GM19023 (cell line): ENCODE measurements at regions not wholly inside any gene's neighbourhood (a gene's known extent, or its start where the extent isn't known, plus 50 kb on each side); places are given as distances from the start of the nearest gene placed in this dataset.
"Not testable (repeated sequence)": the region's sequence is repeated elsewhere in the genome, so short reads cannot be mapped to it uniquely, and the experiment has no call there.

Source experiments
- ATAC-seq: cut with Tn5 transposase; IDR thresholded peaks from one replicate; pipeline ENCODE4 v1.9.1; 2021; ENCODE audit warnings: mild to moderate bottlenecking, moderate library complexity; ENCODE audit not compliant: unreplicated experiment

DNA sequence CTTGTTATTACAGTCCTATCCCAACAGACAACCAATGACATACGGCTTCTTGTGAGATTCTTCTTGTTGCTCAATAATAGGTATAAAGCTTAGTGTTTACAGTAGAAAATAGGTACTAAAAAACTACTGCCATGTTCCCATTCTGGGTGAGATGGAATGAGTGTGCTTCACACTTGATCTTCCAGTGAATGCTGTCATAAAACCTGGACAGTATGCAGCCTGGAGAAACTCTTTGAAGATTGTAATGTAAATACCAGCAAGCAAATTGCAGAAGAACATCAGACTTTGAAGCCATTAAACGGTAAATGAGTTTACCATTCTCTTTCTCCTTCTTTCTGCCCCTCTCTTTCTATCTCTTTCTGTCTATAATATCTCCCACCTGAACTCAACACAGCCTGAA lies 663.7 kb upstream of the COBL start:
- no peak for ATAC-seq

- ATAC-seq: no peak
Observed at GRCh38 chr7:51977913-51978312, 661.3 kb upstream of the COBL start.

DNA sequence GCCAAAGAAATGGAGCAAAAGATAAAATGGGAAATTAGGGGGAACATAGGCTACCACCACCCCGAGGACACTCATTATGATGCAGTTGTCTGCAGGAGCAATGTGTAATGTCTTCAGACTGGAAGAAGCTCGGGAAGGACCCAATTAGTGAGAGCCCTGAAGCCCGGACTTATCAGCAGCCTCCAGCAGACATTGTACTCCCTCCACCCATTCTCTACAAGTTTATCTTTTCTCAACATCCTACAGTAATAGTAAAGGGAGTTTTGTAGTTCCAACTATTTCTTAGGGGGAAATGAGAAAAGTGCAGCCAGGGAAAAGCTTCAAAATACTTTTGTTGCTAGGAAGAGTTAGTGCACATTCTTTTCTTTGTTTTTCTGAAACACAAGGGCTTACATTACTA lies 657.3 kb upstream of the COBL start:
- no peak for ATAC-seq

DNA sequence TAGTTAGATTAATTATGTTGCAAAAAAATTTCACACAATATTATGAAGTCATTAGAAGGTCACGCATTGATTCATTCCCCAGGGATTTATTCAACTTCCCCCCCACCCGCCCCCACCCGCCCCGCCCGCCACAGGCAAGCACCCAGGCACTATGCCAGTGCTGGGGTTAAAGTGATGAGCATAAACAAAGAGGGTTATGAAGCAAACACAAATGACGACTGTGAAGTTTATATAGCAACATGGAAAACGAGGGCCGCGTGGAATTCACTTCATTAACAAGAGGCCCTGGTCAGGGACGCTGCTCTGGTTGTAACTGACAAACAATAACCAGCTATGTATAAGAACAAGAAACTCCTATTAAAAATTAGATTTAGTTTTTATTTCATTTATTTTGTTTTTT lies 656.5 kb upstream of the COBL start:
- no peak for ATAC-seq

- ATAC-seq: no peak
Observed at GRCh38 chr7:51970961-51971665, 654.5 kb upstream of the COBL start.

DNA sequence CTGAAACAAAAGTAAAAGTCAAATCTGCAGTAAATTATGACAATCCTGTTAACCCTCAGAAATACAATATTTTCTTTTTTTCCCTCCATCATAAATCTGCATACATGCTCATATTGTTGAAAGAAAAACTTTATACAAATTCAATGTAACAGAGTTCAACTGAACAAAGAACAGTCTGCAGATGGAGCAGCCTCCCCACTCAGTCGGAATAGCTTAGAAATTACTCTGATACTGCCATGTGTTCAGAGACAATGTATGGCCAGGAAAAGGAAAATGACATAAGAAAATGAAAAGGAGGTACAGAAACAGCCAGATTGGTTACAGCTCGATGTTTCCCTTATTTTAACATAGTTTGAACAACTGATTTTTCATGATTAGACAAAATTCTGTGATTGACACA lies 651.9 kb upstream of the COBL start:
- no peak for ATAC-seq

DNA sequence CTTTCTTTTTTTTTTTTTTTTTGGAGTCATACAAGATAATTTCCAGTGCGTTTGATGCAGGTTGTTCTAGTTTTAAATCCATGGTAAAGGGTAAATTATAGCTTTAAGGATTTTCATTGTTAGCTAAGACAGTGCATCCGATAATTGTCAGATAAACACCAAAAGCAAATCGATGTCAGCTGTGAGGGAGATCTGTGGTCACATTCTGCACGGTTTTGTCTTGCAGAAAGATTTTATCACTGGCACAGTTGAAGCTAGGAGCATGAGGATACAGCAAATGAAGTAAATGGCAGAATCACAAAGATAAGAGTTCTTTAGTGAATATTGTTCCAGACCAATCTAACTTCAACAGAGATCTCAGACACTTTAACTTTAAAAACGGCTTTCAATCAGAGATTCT lies 648.8 kb upstream of the COBL start:
- no peak for ATAC-seq

- ATAC-seq: no peak
Observed at GRCh38 chr7:51961804-51962203, 645.2 kb upstream of the COBL start.

DNA sequence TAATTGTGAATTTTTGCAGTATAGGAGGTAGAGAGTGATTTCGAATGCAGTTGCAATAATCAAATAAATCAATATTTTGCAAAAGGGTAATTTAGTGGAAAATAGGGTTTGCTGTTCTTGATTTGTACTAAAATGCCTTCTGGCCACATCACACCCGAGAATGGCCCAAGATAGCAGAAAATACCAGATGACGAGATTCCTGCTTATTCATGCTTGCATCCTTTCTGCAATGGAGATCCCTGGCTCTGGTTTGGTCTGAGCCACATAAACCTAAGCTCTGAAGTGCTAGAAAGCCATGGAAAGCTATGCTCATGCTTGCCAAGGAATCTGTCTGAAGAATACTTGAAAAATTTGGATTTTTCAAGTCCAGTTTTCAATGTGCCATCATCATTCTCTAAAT lies 634.2 kb upstream of the COBL start:
- ATAC-seq: no peak

DNA sequence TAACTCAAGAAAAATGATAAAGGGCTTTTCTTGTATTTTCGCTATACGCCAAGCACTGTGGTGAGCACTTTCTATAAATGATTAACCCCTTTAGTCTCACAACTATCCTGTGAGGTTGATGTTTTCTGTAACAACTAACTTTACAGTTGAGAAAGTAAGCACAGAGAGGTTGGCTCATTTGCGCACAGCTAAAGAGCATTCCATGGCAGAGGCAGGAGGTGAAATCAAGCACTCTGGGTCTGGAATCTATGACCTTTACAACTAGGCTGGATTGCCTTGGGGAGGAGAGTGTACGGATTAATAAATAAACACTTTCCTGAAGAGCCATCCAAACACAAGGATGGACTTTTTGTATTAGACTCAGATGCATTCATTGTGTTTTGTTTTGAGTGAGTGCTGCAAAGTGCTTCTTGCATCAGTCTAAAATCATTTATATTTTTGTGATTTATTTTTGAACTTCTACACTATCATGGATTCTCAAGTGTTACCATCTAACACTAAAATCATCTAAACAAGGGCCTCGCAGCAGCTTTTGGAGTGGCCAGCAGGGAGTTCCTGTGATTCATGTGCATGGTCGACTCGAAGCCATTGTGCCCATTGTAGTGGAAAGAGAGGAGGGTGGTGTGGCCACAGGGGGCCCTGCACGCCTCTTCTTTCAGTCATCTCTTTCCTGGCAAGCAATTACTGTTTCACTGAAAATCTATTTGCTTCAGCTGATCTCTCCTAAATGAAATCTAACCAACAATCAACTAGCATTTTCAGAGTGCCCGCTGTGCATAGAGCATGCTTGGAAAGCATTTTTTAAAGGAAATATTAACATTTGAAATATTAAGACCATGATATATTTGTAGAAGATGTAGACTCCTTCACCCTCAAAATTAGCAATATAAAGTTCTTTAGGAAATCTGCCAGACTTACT lies 633.4 kb upstream of the COBL start:
- no peak for ATAC-seq

DNA sequence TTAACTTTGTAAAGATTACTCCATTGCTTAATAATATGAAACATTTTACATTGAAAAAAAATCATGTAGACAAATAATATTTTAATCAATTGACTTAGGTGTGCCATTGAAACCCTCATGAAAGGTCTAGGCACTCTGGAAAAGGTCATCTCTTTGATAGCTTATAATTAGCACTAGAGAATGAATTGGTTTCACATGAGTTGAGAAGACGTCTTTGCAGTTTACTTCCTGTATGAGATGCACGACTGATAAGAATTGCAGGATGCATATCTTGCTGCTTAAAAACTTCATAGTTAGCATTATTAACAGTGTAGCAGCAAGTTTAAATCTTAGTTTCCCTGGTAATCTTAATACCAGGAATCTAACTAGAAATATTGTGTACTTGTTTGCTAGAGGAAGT lies 614.2 kb upstream of the COBL start:
- no peak for ATAC-seq

GRCh38 chr7:51929818-51930217 lies 613.2 kb upstream of the COBL start:
- ATAC-seq: no peak

DNA sequence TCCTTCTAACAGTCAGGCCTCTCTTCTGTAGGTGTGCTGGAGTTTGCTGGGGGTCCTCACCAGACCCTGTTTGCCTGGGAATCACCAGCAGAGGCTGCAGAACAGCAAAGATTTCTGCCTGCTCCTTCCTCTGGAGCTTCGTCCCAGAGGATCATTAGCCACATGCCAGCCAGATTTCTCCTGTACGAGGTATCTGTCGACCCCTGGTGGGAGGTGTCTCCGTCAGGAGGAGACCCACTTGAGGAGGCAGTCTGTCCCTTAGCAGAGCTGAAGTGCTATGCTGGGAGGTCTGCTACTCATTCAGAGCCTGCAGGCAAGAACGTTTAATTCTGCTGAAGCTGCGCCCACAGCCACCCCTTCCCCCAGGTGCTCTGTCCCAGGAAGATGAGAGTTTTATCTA lies 611.1 kb upstream of the COBL start:
- ATAC-seq: no peak

- ATAC-seq: no peak
Observed at GRCh38 chr7:51918581-51918980, 602.0 kb upstream of the COBL start.

GRCh38 chr7:51901489-51901840 lies 584.9 kb upstream of the COBL start:
- ATAC-seq: no peak

DNA sequence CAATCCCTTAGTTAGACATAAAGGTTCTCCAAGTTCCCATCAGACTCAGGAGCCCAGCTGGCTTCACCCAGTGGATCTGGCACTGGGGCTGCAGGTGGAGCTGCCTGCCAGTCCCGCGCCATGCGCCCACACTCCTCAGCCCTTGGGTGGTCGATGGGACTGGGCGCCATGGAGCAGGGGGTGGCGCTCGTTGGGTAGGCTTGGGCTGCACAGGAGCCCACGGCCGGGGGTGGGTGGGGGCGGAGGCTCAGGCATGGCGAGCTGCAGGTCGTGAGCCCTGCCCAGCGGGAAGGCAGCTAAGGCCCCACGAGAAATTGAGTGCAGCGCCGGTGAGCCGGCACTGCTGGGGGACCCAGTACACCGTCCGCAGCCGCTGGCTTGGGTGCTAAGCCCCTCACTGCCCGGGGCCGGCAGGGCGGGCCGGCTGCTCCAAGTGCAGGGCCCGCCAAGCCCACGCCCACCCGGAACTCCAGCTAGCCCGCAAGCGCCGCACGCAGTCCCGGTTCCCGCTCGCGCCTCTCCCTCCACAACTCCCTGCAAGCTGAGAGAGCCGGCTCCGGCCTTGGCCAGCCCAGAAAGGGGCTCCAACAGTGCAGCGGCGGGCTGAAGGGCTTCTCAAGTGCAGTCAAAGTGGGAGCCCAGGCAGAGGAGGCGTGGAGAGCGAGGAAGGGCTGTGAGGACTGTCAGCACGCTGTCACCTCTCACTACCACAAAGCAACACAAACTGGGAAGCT lies 584.3 kb upstream of the COBL start:
- not testable (repeated sequence) for ATAC-seq

DNA sequence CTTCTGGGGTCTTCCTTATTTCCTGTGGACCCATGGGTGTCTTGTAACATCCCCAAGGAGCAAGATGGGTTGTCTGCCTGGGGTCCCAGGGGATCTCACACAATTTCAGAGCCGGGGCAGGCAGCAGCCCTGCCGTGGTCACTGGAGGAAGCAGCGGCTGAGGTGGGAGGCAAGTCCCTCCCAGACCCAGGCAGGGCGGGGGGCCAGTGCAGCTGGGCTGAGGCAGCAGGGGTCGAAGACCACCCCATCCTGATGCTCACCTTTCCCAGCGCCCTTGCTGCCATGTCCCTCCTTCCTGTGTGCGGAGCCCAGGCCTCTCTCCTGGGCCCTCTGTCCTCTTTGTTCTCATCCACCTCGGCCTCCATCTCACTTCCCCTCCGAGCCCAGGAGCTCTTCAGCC lies 583.0 kb upstream of the COBL start:
- ATAC-seq: no peak

DNA sequence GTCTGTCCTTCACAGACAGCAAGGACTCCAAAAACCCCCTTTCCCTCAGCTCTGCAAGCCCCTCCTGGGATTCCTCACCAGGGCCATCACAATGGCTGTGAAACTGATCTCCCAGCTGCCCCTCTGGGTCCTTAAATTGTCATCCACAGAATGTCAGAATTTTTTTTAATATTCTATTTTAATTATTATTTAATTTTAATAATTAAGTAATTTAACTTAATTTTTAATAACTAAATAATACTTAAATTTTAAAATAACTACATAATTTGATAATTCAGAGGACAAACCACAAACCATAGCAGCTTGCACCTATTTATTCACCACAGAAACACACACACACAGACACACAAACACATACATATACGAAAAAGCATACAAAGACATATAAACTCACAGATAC lies 565.8 kb upstream of the COBL start:
- no peak for ATAC-seq

GRCh38 chr7:51881309-51881708 lies 564.7 kb upstream of the COBL start:
- no peak for ATAC-seq

DNA sequence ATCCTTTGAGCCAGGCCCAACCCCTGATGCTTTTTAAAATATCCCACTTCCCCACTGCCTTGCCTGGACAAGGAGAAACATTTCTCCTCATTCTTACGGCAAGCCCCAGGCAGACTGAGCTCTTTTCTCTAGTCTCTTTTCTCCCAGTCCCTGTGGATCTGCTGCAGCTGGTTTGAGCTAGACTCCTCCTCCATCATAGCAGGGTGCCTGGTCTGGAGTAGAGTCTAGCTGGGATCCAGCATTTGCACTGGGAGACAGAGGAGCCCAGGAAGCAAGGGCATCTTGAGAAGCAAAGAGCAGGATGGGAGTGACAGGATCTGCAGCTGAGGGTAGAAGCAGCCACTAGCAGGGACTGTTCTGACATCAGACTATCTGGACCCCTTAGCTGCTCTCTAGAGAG lies 562.3 kb upstream of the COBL start:
- no peak for ATAC-seq

DNA sequence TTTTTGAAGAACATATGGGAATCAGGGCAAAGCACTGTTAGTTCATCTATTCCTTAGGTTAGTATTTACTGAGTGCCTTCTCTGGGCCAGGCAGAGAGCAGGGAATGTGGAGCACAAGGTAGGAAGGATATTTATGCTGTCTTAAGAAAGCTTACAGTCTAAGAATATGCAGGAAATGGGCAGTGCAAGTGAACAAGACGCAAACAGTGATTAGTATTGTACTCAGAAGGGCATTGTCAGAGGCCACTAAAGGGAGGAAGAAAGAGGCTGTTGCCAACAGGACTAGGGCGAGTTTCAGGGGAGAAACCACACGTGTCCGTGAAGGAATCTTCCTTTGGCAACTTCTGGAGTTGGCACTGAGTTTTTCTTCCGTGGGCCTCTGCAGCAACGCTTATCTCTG lies 552.8 kb upstream of the COBL start:
- no peak for ATAC-seq

GRCh38 chr7:51867117-51867516 lies 550.5 kb upstream of the COBL start:
- ATAC-seq: no peak
